ENCODE measurements at regions not wholly inside any gene's neighbourhood (a gene's known extent, or its start where the extent isn't known, plus 50 kb on each side); places are given as distances from the start of the nearest gene placed in this dataset.
A peak's percentile ranks its signal among the peaks of the same experiment; 100 is the strongest.

- TF ChIP-seq, protein P1, sequence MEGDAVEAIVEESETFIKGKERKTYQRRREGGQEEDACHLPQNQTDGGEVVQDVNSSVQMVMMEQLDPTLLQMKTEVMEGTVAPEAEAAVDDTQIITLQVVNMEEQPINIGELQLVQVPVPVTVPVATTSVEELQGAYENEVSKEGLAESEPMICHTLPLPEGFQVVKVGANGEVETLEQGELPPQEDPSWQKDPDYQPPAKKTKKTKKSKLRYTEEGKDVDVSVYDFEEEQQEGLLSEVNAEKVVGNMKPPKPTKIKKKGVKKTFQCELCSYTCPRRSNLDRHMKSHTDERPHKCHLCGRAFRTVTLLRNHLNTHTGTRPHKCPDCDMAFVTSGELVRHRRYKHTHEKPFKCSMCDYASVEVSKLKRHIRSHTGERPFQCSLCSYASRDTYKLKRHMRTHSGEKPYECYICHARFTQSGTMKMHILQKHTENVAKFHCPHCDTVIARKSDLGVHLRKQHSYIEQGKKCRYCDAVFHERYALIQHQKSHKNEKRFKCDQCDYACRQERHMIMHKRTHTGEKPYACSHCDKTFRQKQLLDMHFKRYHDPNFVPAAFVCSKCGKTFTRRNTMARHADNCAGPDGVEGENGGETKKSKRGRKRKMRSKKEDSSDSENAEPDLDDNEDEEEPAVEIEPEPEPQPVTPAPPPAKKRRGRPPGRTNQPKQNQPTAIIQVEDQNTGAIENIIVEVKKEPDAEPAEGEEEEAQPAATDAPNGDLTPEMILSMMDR (IDR thresholded peaks at IDR 0.05; ENCODE audit: control insufficient read depth, extremely low read depth, insufficient read depth), result no peak
- DNase-seq (ENCODE audit: low read depth), result peak; percentile 31
- no peak overlapping the region for H3K4me3 ChIP-seq (ENCODE audit: low read depth, low read length)
These were observed 64.0 kb upstream of the CHRM3 start for GRCh38 chr1:239322369-239322768.

DNA sequence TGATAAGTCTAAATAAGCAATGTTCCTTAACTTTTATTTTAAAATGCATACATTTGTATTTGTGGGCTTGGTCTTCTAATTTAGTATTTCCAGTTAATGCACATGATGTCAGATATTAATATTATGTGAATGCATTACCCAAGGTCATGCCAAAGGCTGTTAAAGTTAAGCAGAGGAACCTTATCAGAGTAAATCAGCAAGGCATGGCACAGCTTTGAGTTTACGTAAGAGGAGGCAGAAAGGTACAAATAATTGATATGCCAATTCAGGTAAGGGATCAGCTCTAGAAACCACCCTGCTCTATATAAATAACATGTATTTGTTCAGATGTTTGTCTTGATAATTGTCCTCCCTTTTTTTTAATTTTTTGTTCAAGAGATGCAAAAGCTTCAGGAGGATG is 64.5 kb upstream of the CHRM3 start:
- DNase-seq (ENCODE audit: low read depth), result peak; percentile 55
- H3K4me3 ChIP-seq (ENCODE audit: low read depth, low read length), result no peak overlapping the region

GRCh38 chr1:239317948-239318347 is 68.4 kb upstream of the CHRM3 start:
- no peak overlapping the region for H3K4me3 ChIP-seq (ENCODE audit: low read depth, low read length)
- no peak for DNase-seq (ENCODE audit: low read depth)
- TF ChIP-seq, protein P1 (IDR thresholded peaks at IDR 0.05; ENCODE audit: control insufficient read depth, extremely low read depth, insufficient read depth), result no peak

More for the DNA sequence above, 64.5 kb upstream of the CHRM3 start:
- TF ChIP-seq, protein P1 (IDR thresholded peaks at IDR 0.05; ENCODE audit: control insufficient read depth, extremely low read depth, insufficient read depth), result no peak

DNA sequence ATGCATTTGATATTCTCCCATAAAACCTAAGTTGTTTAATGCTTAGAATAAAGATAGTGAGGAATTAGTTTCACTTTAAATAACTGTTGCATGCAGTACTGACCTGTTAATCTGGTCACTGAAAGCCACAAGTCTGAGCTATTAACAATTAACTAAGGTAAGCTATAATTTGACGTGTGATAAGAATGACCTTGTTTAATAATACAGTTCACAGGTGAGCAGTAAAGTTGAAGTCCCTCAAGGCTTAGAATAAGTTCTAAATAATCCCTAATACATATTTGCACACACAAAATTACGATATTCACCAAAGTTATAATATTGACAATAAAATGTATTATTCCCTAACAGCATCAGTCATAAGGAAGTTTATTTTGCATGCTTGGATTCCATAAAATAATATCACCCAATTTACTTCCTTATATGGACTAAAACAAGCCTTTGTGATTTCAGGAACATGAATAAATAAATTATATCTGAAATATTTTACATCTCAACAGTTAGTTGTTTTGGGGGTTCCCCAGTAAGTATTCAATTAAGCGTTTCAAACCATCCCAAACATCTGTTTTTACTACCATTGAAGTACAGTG is 70.6 kb upstream of the CHRM3 start:
- no peak for DNase-seq (ENCODE audit: low read depth)
- H3K4me3 ChIP-seq (ENCODE audit: low read depth, low read length), result no peak overlapping the region
- TF ChIP-seq, protein P1 (IDR thresholded peaks at IDR 0.05; ENCODE audit: control insufficient read depth, extremely low read depth, insufficient read depth), result no peak

GRCh38 chr1:239311331-239311730 is 75.0 kb upstream of the CHRM3 start:
- no peak overlapping the region for H3K4me3 ChIP-seq (ENCODE audit: low read depth, low read length)
- DNase-seq (ENCODE audit: low read depth), result no peak
- TF ChIP-seq, protein P1 (IDR thresholded peaks at IDR 0.05; ENCODE audit: control insufficient read depth, extremely low read depth, insufficient read depth), result no peak

- no peak overlapping the region for H3K4me3 ChIP-seq (ENCODE audit: low read depth, low read length)
- TF ChIP-seq, protein P1 (IDR thresholded peaks at IDR 0.05; ENCODE audit: control insufficient read depth, extremely low read depth, insufficient read depth), result peak; percentile 52
- DNase-seq (ENCODE audit: low read depth), result no peak
These were observed 77.6 kb upstream of the CHRM3 start for GRCh38 chr1:239308701-239309333.

DNA sequence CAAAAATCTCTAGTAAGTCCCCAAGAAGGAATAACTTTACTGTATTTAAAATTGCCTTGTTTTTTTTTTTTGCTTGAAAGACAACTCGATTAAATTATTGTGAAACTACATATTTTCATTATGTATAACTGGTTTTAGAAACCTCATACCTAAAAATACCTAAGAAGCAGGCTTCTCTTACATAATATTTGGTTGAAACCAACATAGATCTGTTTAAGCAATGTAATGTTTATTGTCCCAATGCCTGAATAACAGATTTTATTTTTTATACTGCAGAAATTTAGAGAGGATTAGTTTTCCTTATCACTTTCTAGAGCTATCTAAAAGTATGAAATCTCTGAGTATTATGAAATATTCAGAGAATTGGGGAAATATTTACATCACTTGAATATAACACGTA is 78.5 kb upstream of the CHRM3 start:
- TF ChIP-seq, protein P1 (IDR thresholded peaks at IDR 0.05; ENCODE audit: control insufficient read depth, extremely low read depth, insufficient read depth), result no peak
- H3K4me3 ChIP-seq (ENCODE audit: low read depth, low read length), result no peak overlapping the region

More for the DNA sequence above, 78.5 kb upstream of the CHRM3 start:
- DNase-seq (ENCODE audit: low read depth), result no peak
